ENCODE measurements at regions not wholly inside any gene's neighbourhood (a gene's known extent, or its start where the extent isn't known, plus 50 kb on each side); places are given as distances from the start of the nearest gene placed in this dataset.

GRCh38 chr2:217290467-217290866, 430.6 kb upstream of the TNP1 start:
- H2AFZ ChIP-seq (ENCODE audit: insufficient read depth, low read depth, low read length, poor library complexity, severe bottlenecking), result no peak overlapping the region
- H3K4me2 ChIP-seq (replicated peaks; ENCODE audit: extremely low read depth, low read length, poor library complexity, severe bottlenecking), result no peak overlapping the region
- H3K4me1 Mint-ChIP-seq, result no peaks in the 10 kb centered on the region
- H3K4me3 ChIP-seq (replicated peaks in 1 of 3; ENCODE audit: low read depth in 2 of 3, low read length in 3 of 3), result no peak overlapping the region
- H3K36me3 ChIP-seq (replicated peaks in 1 of 2; ENCODE audit: control insufficient read depth in 1 of 2, insufficient read depth in 2 of 2, low read length in 2 of 2), result no peaks in the 10 kb centered on the region
- H3K79me2 ChIP-seq (ENCODE audit: insufficient read depth, low read length), result no peaks in the 10 kb centered on the region
- H3K27me3 ChIP-seq (ENCODE audit: control insufficient read depth in 2 of 2, insufficient read depth in 2 of 2, low read length in 2 of 2), result peaks cover 10 to 16% of the 10 kb centered on the region in 2 donors
- H3K27me3 Mint-ChIP-seq (ENCODE audit: low read depth in 3 of 3), result peaks cover 3 to 41% (median 20%) of the 10 kb centered on the region in 3 donors
- H3K27ac Mint-ChIP-seq, result no peak overlapping the region
- H3K27ac ChIP-seq (ENCODE audit: low read depth in 1 of 2, low read length in 2 of 2), result no peak overlapping the region
- peaks cover 0 to 6% (median 4%) of the 10 kb centered on the region in 7 donors for H3K9me3 Mint-ChIP-seq
- no peak for TF ChIP-seq CTCF (IDR thresholded peaks at IDR 0.05)
- H4K20me1 ChIP-seq (ENCODE audit: insufficient read depth, low read length), result no peaks in the 10 kb centered on the region
- H3K4me3 Mint-ChIP-seq, result no peak overlapping the region
- intact Hi-C loops (cut with micrococcal nuclease), result no loop called here
- no peaks in the 10 kb centered on the region for H3K9me3 ChIP-seq (replicated peaks in 1 of 2; ENCODE audit: control insufficient read depth in 1 of 2, insufficient read depth in 1 of 2, low read length in 2 of 2)
- no peaks in the 10 kb centered on the region for H3K4me1 ChIP-seq (ENCODE audit: control insufficient read depth in 1 of 2, insufficient read depth in 2 of 2, low read length in 2 of 2)
- no peak overlapping the region for H3K9ac ChIP-seq (ENCODE audit: insufficient read depth, low read length, poor library complexity, severe bottlenecking)
- H3K36me3 Mint-ChIP-seq, result no peaks in the 10 kb centered on the region
- no peak for DNase-seq

GRCh38 chr2:217289907-217290280, 430.0 kb upstream of the TNP1 start:
- Histone ChIP-seq H4K20me1 (ENCODE audit: insufficient read depth, low read length) (no peaks in the 10 kb centered on the region), H3K9ac (ENCODE audit: insufficient read depth, low read length, poor library complexity, severe bottlenecking) (no peak overlapping the region), H3K4me1 (ENCODE audit: control insufficient read depth in 1 of 2, insufficient read depth in 2 of 2, low read length in 2 of 2) (no peaks in the 10 kb centered on the region), H3K27me3 (ENCODE audit: control insufficient read depth in 2 of 2, insufficient read depth in 2 of 2, low read length in 2 of 2) (peaks cover 10 to 20% of the 10 kb centered on the region in 2 donors), H3K79me2 (ENCODE audit: insufficient read depth, low read length) (no peaks in the 10 kb centered on the region), H3K9me3 (replicated peaks in 1 of 2; ENCODE audit: control insufficient read depth in 1 of 2, insufficient read depth in 1 of 2, low read length in 2 of 2) (no peaks in the 10 kb centered on the region), H3K27ac (ENCODE audit: low read depth in 1 of 2, low read length in 2 of 2) (no peak overlapping the region), H3K36me3 (replicated peaks in 1 of 2; ENCODE audit: control insufficient read depth in 1 of 2, insufficient read depth in 2 of 2, low read length in 2 of 2) (no peaks in the 10 kb centered on the region), H3K4me2 (replicated peaks; ENCODE audit: extremely low read depth, low read length, poor library complexity, severe bottlenecking) (no peak overlapping the region), H2AFZ (ENCODE audit: insufficient read depth, low read depth, low read length, poor library complexity, severe bottlenecking) (no peak overlapping the region), H3K4me3 (replicated peaks in 1 of 3; ENCODE audit: low read depth in 2 of 3, low read length in 3 of 3) (no peak overlapping the region)
- no peaks in the 10 kb centered on the region for H3K36me3 Mint-ChIP-seq
- H3K27ac Mint-ChIP-seq, result no peak overlapping the region
- TF ChIP-seq CTCF (IDR thresholded peaks at IDR 0.05), result no peak
- peaks cover 3 to 43% (median 22%) of the 10 kb centered on the region in 3 donors for H3K27me3 Mint-ChIP-seq (ENCODE audit: low read depth in 3 of 3)
- no peaks in the 10 kb centered on the region for H3K4me1 Mint-ChIP-seq
- H3K4me3 Mint-ChIP-seq, result no peak overlapping the region
- WGBS (ENCODE audit: insufficient coverage), result 100% methylated on average over 1 of the region's 2 CpGs
- no peak for DNase-seq
- H3K9me3 Mint-ChIP-seq, result peaks cover 0 to 6% (median under 1%) of the 10 kb centered on the region in 7 donors
- intact Hi-C loops (cut with micrococcal nuclease), result no loop called here

Data from CD14-positive monocyte (primary cell).